CD4-positive, alpha-beta T cell treated with Interleukin-12 subunit alpha and Interleukin-12 subunit beta, for 1 hour (primary cell): ENCODE measurements at regions not wholly inside any gene's neighbourhood (a gene's known extent, or its start where the extent isn't known, plus 50 kb on each side); places are given as distances from the start of the nearest gene placed in this dataset.
"Not testable (repeated sequence)": the region's sequence is repeated elsewhere in the genome, so short reads cannot be mapped to it uniquely, and the experiment has no call there.

ENCODE experiments used
- DNase-seq: peaks from one replicate; pipeline ENCODE4 v3.0.0-alpha.2; 2020

- no peak for DNase-seq
These were observed 159.1 kb downstream of the SEC23IP start for GRCh38 chr10:120051671-120052070.

DNA sequence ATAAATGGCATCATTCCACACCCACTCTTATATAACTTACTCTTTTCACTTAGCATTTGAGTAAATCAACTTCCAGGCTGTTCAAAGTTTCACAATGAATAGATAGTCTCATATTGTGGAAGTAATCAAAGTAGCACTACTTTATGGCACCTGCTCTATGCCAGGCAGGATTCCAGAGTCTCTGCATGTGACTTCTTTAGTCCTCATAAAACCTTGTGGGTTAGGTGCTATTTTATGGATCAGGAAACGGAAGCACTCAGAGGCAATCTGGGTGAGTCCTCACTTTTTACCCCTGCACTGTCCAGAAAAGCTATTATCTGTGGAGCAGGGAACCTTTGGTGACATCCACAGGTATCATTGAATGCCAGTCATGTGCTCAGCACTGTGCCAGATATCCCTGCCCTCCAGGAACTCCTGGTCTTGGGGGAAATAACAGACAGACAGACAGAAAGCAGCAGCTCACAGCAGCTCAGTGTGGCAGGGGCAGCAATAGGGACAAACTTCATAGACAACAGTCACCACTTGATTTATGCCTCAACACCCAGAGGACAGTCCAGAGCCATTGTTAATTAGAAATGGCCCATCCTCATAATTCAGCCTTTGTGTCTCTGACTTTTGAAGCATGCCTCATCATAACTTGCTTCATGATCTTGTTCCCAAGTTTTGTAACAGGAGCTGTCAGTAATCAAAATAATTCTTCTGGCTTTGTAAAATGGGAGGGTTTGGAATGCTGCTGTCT is 160.6 kb downstream of the SEC23IP start:
- no peak for DNase-seq

DNA sequence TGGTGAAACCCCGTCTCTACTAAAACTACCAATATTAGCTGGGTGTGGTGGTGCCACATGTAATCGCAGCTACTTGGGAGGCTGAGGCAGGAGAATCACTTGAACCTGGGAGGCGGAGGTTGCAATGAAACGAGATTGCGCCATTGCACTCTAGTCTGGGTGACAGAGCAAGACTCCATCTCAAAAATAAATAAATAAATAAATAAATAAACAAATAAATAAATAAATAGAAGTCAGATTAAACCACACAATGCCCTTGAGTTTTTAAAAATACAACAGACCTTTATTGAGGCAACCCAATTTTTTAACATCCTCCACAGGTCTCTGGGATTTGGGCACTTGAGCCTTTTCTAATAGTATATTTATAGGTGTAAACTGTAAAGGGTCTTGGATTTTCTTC is 167.3 kb downstream of the SEC23IP start:
- DNase-seq = not testable (repeated sequence)

DNA sequence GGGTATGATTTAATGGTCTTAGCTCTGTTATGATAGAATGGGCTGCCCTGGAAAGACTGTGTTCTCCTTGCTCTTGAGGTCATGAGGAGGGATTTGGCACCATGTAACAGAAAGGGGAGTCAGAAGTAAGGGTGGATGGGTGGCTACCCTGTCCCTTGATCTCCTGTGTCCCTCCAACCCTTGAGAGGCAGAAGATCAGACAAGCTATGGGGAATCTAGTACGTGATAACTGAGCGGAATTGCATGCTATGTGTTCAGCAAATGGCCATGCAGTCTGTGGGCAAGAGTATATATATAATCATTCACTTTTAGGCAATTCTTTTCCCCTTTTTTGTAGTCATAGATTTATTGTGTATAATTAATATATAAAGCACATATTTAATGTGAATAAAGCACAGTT is 174.9 kb downstream of the SEC23IP start:
- no peak for DNase-seq

DNA sequence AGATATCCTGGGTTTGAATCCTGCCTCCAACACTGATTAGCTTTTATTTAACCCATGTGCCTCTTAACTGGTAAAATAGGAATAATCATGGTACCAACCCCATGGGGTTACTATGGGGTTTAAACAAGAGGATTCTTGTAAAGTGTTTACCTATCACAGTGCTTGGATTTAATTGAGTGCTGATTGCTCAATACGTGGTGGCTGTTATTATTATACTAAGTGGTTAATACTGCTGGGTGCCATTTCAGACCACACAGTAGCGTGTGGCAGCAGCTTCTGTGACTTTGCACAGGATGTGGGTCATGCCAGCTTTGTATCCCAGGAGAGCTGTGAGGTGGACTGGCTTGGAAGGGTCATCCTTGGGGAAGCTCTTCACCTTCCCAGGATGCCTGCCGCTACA is 177.2 kb downstream of the SEC23IP start:
- DNase-seq = no peak

- DNase-seq = no peak
These were observed 182.8 kb downstream of the SEC23IP start for GRCh38 chr10:120075349-120075748.

DNA sequence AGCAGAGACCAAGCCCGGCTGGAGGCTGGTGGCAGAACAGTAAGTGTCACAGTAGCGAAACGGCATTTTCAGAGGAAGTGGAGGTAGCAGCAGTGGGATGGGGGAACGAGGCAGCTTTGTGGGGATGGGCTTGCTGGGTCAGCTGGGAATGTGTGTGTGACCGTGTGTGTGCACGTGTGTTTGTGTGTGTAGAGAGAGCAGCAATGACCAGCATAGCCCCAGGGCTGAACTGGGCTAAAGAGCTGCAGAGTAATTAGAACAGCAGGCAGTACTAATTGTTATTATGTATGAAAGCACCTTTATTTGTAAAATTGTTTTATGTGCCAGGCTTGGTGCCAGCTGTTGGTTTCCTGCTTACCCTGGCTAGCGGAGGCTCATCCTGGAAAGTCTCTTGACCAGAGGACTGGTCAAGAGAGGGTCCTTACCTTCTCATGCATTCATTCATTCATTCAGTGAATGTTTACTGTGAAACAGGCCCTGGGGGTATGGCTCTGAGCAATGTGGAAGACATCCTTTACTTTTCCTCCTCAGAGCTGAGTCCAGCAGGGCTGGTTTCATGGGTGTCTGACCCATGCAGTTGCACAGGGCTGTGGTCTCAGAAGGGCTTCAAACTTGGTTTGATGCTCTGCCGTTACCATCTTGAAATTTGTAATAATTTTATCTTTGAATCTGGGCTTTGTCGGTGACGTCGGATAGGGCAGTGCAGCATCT is 184.6 kb downstream of the SEC23IP start:
- DNase-seq = no peak

DNA sequence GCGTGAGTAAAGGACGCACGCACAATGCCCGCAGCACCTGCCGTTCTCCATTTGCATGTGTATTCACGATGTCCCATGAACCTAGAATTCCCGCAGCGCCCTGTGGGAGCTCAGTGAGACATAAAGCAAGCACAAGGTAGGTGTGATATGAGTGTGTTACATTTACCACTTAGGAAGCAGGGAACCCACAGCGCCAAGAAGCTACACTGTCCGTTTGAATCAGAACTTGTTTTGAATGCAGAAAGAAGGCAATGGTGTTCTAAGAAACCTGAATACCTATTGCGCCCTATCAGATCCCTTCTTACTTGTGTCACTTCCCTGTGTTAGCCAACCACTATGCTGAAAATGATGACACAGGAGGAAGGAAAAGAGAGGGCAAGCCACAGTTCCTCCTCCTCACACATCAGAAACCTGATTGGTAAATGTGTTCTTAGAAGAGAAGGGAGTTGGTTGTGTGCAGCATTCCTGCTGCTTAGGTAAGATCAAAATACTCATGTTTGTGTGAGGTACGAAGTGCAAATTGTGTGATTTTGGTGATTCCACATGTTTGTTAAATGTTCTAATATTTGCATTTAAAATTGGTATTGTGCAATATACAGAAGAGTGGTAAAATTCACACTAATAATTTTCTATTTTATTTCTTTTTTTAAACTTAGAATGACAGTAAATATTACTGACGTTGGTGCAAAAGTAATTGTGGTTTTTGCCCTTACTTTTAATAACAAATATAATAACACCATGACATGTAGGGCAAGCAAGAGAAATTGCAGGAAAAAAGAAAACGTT is 185.4 kb downstream of the SEC23IP start:
- no peak for DNase-seq

- no peak for DNase-seq
These were observed 192.7 kb downstream of the SEC23IP start for GRCh38 chr10:120085096-120085796.

- no peak for DNase-seq
These were observed 193.5 kb downstream of the SEC23IP start for GRCh38 chr10:120086066-120086465.

DNA sequence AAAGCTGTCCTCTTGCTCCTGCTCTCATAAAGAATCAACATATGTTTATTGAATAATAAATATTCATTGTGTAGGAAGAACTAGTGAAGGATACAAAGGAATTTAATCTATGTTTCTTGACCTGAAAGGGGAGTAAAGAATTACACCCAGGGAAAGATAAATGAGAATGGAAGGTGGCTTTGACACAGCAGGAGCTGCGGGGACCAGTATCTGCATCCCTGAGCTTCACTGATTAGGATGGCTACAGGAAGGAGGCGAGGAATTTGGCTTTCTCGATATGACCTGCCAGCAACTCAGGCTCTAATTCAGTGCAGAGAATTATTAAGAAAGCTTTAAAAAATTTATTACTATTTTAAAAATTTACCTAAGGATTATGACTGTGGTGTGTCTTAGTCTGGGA is 194.6 kb downstream of the SEC23IP start:
- DNase-seq = no peak

DNA sequence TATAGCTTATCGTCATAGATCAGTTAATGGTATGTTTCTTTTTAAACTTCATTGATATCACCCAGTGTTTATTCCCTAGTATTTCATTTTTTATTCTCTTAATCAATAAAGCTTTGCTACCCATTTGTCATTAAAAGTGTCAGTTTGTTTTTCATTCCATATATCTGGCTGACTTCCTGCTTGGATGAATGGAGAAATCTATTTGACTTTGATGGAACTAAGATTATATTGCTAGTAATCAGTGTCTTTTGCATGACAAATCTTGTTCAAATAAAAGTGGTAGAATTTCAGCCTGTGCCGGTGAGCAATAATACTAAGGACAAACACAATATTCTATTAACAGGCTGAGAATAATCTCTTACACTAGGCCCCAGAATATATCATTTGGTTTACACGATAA is 203.3 kb downstream of the SEC23IP start:
- DNase-seq = no peak

DNA sequence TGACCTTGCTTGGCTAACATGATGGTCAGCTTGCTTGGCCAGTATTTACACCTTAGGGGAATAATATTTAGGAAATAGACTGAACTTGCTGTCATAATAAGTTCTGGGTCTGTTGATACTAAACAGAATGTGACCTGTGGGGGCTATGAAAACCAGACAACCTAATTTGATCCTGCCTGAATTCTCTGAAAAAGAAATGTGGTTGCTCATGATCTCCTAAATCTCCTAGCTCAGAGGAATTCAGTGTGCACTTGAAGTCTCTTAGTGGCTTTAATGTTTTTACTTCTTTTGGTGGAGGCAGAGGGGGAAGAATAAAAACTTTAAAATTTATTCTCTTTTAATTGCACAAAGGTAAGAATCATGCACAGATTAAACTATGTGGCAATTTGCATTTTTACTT is 205.2 kb downstream of the SEC23IP start:
- no peak for DNase-seq

DNA sequence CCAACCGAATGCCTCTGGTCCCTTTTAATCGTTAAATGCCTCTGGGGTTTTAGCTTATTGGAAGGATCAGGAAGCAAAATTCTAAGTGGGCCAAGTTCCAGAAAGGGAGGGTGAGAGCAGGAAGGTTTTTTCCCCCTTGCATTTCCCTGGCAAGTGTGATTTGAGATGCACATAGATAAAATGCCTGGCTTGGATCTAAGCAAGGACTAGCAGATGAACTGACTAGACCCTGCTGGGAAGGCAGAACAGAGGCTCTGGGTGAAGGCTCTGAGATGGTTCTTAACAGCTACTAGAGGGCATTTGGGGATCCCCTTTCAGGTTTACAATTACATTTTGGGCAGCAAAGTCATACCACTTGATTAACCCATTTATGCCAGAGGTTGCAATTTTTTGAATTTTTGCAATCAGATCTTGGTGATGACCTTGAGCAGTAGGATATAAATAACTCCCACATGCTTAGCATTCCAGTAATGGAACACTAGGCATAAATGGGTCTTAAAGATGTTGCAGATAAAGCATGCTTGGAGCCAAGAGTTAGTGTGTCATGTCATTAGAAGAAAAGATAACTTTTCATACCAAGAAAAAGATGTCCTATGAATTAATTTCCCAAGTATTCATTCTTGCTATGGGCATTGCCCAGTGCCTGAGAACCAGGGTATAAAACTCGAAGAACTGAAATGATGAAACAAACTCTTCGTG is 205.9 kb downstream of the SEC23IP start:
- DNase-seq = no peak

- no peak for DNase-seq
These were observed 211.4 kb downstream of the SEC23IP start for GRCh38 chr10:120103738-120104560.

DNA sequence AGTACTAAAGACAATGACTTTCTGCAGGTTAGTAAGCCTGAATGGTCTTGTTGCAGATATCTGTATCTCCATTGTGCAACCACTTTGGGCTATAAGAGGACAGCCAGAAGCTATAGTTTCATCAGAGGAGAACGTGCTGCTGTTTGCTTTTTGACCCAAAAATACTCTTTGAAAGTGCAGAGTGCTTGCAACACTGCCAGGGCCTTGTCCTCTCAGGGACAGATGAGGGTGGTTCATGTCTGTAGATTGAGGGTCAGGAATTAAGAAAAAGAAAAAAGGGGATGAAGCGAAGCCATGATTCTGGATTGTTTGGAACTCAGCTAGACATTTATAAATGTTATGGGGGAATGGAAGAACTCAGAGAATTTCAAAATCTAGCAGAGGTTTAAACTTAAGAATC is 212.5 kb downstream of the SEC23IP start:
- DNase-seq = no peak

DNA sequence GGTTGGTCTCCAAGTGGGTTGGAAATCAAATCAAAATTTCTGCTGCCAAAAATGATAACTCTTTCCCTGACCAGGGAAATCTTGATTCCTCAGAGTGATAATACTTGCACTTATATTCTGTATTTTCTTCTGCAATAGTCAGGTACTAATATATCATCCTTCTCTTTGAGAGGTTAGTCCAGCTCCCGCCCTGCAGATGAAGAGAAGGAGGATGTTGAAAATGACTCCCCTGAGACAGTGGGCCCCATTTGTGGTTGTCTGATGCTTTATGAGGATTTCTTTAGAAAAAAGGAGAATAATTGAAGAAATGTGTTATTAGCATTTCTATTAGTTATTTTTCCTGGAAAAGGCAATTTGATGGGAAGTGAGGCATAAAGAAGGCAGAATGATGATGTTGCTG is 213.0 kb downstream of the SEC23IP start:
- no peak for DNase-seq

DNA sequence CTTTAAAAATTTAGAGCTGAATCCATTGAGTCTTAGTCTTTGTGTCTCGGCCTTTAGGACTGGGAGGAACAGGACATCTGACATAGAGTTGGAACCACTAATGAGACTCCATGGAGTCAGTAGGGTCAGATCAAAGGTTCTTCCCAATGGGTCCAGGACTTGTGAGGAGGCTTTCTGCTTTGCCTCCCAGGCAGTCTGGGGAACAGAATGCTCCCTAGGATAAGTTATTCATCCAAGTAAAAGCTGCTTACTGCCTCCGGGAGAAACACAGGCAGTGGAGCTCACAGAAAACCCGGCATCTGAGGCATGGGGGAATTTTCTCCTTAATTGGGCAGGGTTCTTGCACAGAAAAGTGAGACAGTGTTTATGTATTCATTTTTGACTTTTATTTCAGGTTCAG is 216.4 kb downstream of the SEC23IP start:
- DNase-seq = no peak

DNA sequence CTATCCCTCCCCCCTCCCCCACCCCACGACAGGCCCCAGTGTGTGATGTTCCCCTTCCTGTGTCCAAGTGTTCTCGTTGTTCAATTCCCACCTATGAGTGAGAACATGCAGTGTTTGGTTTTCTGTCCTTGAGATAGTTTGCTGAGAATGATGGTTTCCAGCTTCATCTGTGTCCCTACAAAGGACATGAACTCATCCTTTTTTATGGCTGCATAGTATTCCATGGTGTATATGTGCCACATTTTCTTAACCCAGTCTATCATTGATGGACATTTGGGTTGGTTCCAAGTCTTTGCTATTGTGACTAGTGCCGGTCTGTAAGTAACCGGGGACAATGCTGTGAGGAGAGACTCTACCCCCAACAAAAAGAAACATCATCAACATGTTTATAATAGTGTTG is 217.2 kb downstream of the SEC23IP start:
- not testable (repeated sequence) for DNase-seq

DNA sequence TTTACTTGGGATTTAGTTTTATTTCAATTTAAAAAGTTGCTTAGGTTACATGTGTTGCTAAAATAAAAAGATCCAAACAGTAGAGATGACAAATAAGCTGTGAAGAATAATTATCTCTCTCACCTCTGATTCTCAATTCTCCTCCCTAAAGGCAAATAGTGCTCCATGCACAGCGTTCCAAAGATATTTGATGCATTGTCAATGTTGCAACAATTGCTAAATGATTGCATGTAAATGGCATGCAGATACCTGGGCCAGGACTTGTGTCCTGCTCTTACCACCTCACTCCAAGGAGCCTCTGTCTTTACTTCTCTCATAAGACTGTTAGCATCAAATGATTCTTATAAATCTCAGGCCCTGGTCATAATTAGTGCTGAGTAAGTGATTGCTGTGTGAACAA is 217.7 kb downstream of the SEC23IP start:
- DNase-seq = no peak

- DNase-seq = no peak
These were observed 219.1 kb downstream of the SEC23IP start for GRCh38 chr10:120111628-120112027.

DNA sequence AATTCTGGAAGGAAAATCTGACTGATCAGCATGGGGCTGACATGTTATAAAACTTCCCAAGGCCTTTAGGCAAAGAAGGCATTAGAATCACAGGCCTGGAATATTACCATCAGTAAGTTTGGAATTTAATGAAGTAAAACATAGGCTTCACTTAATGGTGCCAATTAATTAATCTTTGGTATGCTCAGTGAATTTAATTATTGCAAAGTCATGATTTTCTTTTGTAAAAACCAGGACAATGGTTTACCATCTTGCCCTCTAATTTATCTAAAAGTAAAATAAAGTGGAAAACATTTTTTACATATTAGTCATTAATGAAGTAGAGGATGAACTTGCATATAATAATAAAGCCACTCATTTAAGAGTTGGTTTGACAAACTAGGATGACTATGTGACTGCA is 220.3 kb downstream of the SEC23IP start:
- DNase-seq = no peak
